ENCODE measurements at regions not wholly inside any gene's neighbourhood (a gene's known extent, or its start where the extent isn't known, plus 50 kb on each side); places are given as distances from the start of the nearest gene placed in this dataset.
"Not testable (repeated sequence)": the region's sequence is repeated elsewhere in the genome, so short reads cannot be mapped to it uniquely, and the experiment has no call there.

DNA sequence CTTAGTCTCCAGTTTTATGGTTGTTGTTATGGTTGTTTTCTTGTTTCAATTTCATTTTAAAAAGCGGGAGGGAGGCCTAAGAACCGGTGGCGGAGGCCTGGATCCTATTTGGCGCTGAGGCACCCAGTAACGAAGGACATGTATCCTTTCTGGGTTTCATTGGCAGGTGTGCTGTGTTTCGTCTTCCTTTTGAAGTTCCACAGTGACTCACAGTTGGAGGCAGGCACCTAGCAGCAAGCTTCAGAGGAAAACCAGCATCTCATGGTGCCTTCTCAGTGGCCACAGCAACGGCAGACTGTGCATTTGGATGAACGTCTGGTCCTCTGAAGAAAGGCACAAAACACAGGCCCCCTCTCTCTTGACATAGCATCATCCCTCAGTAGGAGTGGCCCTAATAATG, 697.2 kb downstream of the EFNB2 start:
- DNase-seq, result no peak

GRCh38 chr13:105837295-105837694, 698.2 kb downstream of the EFNB2 start:
- not testable (repeated sequence) for DNase-seq

DNA sequence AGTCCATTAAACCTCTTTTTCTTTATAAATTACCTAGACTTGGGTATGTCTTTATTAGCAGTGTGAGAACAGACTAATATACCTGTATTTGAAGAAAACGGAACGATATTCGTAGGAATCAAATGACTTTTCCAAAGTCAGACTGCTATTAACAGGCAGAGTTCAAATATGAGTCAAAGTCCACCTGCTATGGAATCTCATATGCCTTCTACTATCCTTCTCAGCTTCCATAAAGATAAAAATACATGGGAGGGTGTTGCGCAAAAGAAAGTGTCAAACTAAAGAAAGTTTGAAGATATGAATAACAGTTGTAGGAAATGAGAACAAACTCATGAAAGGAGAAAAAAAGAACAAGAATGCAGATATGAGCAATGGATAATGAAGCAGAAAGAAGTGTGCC, 704.6 kb downstream of the EFNB2 start:
- DNase-seq, result no peak

DNA sequence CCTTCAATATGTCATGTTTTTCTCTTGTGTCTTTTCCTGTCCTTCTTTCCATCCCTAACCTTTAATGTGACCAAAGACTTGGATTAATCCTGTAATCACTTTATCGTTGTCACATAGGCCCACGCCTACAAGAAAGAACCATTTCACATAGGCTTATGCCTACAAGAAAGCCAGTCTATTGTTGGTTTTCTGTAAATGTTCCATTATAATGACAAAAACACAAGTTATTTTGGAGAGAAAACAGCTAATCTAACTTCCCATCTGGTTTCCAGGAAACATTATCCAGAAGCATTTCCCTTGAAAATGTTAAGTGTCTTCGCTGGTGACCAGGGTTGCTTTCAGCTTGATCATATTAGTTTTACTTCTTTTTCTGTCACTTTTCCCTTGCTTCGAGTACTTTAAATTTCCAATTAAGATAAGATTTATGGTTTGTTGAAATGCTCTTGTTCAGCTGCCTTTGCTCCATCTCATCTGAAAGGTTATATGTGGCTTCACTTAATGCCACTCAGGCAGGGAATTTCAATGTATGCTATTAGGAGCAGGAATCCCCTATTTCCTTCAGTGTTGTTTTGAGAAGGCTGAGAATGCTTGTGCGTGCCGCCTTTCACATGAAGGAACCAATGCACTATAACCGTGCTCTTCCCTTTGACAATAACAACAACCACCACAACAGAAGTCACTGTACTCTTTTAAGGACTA, 708.2 kb downstream of the EFNB2 start:
- no peak for DNase-seq

GRCh38 chr13:105825071-105825470, 710.4 kb downstream of the EFNB2 start:
- DNase-seq, result no peak

DNA sequence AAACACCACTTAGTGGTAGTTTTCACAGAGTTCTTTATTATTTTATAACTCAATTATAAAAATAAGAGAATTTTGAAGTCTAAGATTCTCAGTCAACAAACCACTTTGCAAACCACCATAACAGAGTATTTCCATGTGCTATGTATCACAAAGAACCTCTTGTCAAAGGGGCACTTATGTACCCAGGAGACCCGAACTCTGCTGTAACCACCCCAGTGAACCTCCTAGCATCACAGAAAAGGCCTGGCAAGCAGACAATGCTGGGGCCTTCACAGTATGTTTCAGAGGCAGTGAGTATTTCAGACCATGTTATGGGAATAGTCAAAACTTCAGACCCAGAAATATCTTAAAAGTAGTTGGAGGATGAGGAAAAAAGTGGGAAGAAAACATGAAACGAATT, 714.1 kb downstream of the EFNB2 start:
- DNase-seq, result no peak

DNA sequence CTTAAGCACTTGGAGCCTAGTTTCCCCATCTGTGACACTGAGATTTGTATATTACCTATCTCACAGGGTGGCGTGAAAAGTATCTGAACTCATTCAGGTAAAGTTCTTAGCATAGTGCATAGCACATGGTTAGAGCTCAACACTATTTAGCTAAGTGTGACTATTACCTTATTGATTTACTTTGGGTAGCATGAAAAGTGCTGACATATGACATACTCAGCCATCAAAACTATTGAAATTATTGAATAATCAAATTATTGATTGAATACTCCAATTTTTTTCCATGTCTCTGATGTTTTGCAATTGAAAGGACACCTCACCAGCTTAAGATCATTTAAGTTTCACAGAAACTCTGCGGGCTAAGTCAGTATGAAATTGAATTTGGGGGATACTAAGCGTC, 715.0 kb downstream of the EFNB2 start:
- no peak for DNase-seq

GRCh38 chr13:105817498-105817897, 718.0 kb downstream of the EFNB2 start:
- DNase-seq, result no peak

DNA sequence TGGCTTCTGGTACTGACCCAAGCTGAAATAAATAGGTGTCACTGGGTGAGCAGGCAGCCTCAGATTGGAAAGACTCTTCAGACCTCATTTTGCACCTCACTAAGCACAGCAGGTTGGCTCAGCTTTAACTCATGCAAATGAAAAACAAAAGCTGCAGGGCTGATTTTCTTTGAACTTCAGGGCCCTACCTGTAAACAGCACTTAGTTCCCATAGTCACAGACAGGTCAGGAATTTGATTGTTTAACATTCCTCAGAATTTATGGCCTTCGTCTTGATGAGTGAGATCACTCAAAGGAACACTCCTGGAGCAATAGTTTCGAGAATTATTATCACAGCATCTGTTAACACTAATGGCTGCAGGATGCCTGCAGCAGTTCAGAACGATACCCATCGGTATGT, 718.5 kb downstream of the EFNB2 start:
- DNase-seq, result no peak

- no peak for DNase-seq
Observed at GRCh38 chr13:105814902-105815250, 720.6 kb downstream of the EFNB2 start.

DNA sequence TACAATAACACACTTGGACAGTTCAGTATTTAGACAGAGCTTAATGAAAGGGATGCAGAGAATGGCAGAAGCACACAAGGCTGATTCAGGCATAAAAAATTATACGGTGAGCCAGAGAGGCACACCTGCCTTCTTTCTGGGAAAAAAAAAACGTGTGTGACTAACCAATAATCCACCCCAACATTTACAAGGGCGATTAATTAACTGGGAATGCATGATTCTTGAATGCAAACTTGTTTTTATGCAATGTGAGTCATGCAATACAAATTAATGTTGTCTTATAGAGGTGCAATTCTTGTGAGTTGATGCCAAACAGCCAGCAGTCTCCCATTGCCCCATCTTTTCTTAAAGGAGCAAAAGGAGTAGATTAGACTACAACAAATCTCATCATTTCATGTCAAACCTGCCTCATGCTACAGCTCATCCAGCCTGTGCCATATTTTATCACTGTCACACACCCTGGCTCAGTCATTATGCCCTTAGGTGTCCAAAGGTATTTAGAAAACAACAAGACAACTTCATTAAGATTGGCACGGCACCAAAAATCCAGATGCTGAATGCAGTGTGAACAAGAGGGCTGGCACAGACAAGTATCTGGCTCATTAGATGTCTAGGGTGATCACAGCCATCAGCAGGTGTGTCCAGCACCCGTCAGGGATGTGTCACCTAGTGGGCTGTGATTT, 721.1 kb downstream of the EFNB2 start:
- peak; percentile 16 for DNase-seq

DNA sequence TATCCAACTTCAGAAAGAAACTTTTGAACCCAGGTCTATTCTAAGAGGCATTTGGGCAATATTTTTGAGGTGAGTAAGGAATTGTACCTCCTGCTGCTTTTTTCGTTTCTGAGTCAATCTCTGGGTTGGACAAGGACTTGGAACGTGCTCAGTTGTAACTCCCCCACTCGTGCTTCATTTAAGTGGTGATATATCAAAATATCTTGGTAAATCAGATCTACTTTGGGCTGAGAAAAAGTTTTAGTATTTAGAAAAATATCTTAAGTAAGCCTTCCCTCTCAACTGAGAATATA, 728.9 kb downstream of the EFNB2 start:
- DNase-seq, result peak; percentile 24

DNA sequence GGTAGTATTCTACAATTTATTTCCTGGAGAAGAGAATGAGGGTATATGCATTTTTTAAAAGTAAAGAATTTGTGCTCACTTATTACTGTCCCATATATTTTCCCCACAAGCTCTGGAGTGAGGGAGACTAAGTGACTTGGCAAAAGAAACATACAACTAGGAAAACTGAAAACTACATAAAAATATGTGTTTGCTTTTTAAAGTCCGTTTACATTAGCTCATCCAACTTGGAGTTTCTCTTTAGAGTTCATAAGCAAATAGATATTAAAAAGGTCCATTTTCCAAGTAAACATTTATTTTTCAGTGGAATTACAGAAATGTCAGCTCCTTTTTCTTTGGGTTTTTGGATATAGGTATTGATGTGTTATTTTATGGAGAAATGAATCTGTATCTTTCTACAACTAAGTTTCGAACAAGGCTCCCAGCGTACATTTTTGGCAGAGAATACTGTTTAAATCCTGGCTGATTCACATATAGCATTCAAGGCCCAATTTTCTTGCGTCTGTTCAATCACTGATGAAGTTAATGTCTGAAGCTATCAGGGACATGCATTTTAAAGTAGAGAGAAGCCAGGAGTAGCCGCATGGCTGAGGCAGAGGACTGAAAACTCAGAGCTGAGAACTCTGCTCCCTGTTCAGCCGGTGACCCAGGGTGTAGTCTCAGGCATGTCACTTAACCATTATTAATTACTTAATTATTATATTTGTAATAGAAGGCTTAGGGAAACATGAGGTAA, 729.4 kb downstream of the EFNB2 start:
- DNase-seq, result no peak

DNA sequence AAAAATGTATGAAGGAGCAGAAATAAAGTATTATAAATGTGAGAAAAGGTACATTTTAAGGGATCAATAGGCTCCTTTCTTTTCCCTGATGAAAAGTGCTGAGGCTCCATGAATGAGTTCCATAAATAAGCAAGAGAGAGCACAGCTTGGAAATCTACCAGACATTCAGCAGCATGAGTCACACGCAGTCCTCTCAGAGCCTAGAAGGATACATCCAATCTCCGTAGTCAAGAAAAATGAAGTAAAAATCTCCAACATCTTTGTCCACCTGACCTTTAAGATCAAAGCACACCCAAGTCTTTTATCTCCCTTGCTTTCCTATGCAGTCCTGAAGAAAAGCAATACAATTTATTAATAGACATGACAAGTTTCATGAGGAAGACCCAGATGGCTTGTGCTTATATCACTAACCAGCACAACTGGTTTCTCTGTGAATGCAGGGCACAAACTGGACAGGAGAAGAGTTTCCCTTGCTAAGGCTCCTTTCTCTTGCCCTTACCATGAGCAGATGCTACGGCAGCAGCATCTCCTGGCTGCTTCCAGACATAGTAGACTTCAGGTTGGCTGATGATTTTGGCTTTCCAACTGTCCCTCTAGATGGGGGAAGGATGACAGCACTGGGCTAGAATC, 730.8 kb downstream of the EFNB2 start:
- DNase-seq, result peak; percentile 67

DNA sequence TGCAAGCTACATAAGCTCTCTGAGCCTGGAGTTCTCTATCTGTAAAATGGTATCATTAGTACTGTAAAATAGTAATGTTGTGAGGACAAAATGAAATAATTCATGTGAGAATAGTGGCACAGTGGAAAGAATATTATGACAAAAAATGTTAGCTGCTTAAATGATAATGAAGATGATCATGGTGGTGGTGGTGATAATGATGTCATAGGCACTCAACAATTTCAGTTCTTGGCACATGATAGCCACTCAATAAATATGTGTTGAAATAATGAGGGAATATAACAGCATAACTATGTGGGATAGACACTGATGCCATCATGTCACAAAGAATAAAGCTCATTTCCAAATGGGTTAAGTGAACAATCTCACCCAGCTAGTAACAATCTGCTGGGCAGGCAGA, 736.3 kb downstream of the EFNB2 start:
- DNase-seq, result no peak

DNA sequence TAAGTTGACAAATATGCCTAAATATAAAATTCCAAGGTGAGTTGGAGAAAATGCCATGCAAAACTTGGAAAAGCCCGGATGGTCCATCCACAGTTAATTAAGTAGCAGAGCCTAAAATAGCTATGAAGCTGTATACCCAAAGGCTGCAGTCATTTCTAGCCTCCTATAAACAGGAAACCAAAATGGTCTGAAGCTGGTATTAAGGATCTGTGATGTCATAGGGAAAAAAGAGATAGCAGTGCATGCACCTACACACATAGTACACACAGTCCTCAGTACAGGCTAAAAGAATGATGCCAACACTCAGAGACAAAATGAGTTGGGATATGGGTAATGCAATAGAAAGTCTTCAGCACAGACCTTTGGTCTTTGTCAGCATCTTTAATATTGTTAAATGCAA, 736.9 kb downstream of the EFNB2 start:
- no peak for DNase-seq

GRCh38 chr13:105796081-105796480, 739.4 kb downstream of the EFNB2 start:
- no peak for DNase-seq

- no peak for DNase-seq
Observed at GRCh38 chr13:105790923-105791322, 744.5 kb downstream of the EFNB2 start.

DNA sequence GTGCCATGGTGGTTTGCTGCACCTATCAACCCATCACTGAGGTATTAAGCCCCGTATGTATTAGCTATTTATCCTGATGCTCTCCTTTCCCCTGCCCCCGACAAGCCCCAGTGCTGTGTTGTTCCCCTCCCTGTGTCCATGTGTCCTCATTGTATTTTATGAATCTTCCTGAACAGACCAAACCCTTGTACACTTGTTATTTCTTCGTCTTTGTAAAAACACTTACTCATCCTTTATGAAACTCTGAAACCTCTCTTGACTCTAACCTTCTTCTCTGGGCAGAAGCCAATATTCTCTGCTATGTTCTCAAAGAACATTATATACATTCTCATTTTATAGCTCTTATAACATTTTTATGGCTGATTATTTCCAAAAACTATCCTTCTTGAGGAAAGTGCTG, 746.9 kb downstream of the EFNB2 start:
- no peak for DNase-seq

DNA sequence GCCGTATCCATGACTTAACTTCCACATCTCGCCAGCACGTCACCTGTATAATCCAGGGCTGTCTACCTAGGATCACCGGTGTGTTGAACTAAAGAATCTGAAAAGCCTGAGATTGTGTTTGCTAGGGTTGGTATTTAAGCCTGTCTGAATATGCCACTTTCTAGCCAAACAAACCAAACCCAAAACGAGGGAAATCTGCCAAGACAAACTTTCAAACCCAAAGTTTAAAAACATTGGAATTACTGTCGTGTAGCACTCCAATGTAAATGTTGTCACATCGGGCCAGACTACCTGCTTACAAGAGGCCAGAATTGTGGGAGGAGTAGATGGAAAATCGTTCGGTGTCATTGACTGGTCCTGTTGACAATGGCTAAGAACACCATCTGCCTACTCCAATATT, 747.8 kb downstream of the EFNB2 start:
- no peak for DNase-seq

GRCh38 chr13:105785436-105785835, 750.0 kb downstream of the EFNB2 start:
- no peak for DNase-seq

GRCh38 chr13:105783261-105783660, 752.2 kb downstream of the EFNB2 start:
- DNase-seq, result no peak

- peak; percentile 49 for DNase-seq
Observed at GRCh38 chr13:105778196-105778595, 757.3 kb downstream of the EFNB2 start.

All from fibroblast of skin of abdomen (primary cell).